HUES64 (cell line): ENCODE measurements at regions not wholly inside any gene's neighbourhood (a gene's known extent, or its start where the extent isn't known, plus 50 kb on each side); places are given as distances from the start of the nearest gene placed in this dataset.
"Not testable (repeated sequence)": the region's sequence is repeated elsewhere in the genome, so short reads cannot be mapped to it uniquely, and the experiment has no call there.

Experiments used
- H3K27ac ChIP-seq: 2 replicates; pipeline ENCODE4 v1.7.0; 2013; ENCODE audit warnings: low read depth, low read length, inconsistent platforms
- H3K27me3 ChIP-seq: 2 replicates; pipeline ENCODE4 v1.6.1; 2013; ENCODE audit warnings: mild to moderate bottlenecking, low read length; ENCODE audit not compliant: insufficient read depth
- H3K36me3 ChIP-seq: 2 replicates; pipeline ENCODE4 v1.6.1; 2013; ENCODE audit warnings: mild to moderate bottlenecking, low read length; ENCODE audit not compliant: insufficient read depth
- H3K4me1 ChIP-seq: 2 replicates; pipeline ENCODE4 v1.6.1; 2013; ENCODE audit warnings: mild to moderate bottlenecking, low read length, moderate library complexity; ENCODE audit not compliant: insufficient read depth
- H3K4me3 ChIP-seq: 2 replicates; pipeline ENCODE4 v1.5.1; 2013; ENCODE audit warnings: mild to moderate bottlenecking, low read length, moderate library complexity
- H3K9ac ChIP-seq: 2 replicates; pipeline ENCODE4 v1.6.1; 2013; ENCODE audit warnings: mild to moderate bottlenecking, low read depth, low read length
- H3K9me3 ChIP-seq: 2 replicates; pipeline ENCODE4 v1.6.1; 2013; ENCODE audit warnings: low read depth, low read length; ENCODE audit not compliant: insufficient read depth
- WGBS: fragments of 150-250, 120-280 bp; methylation state at CpG from one replicate; pipeline ENCODE4 v1.1.7; 2013; ENCODE audit warnings: missing lambda C conversion rate; 5-methylcytosine and 5-hydroxymethylcytosine counted together

DNA sequence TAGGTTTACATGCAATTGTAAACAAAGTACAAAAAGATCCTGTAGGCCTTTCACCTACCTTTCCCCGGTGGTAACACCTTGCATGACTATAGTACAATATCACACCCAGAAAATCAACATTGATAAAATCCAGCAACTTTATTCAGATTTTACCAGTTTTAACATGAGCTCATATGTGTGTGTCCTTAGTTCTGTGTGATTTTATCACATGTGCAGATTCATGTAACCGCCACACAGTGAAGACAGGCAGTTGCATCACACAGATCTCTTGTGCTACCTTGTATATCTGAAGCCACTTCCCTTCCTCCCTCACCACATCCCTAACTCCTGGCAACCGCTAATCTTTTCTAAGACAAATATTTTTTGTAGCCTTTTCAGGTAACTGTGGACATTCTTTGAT is 183.5 kb upstream of the C2CD4B start:
- Histone ChIP-seq H3K27me3 (no peaks in the 10 kb centered on the region), H3K4me1 (no peaks in the 10 kb centered on the region), H3K36me3 (no peaks in the 10 kb centered on the region), H3K27ac (no peak overlapping the region), H3K9ac (no peak overlapping the region), H3K4me3 (no peak overlapping the region), H3K9me3 (0 out of 2 replicates have a peak, but pooled peaks cover 2% of the 10 kb centered on the region)
- 96% methylated on average over 3 of the region's 3 CpGs for WGBS

GRCh38 chr15:62352817-62353216 is 187.7 kb upstream of the C2CD4B start:
- no peaks in the 10 kb centered on the region for H3K4me1 ChIP-seq
- no peak overlapping the region for H3K4me3 ChIP-seq
- no peak overlapping the region for H3K9ac ChIP-seq
- H3K36me3 ChIP-seq: no peaks in the 10 kb centered on the region
- H3K9me3 ChIP-seq: no peaks in the 10 kb centered on the region
- no peak overlapping the region for H3K27ac ChIP-seq
- 73% methylated on average over 3 of the region's 3 CpGs for WGBS
- no peaks in the 10 kb centered on the region for H3K27me3 ChIP-seq

- Histone ChIP-seq H3K9me3 (no peaks in the 10 kb centered on the region), H3K4me3 (no peak overlapping the region), H3K4me1 (no peaks in the 10 kb centered on the region), H3K9ac (no peak overlapping the region), H3K27ac (no peak overlapping the region), H3K36me3 (no peaks in the 10 kb centered on the region), H3K27me3 (no peaks in the 10 kb centered on the region)
- WGBS: 100% methylated on average over 2 of the region's 5 CpGs
Measured at GRCh38 chr15:62357431-62357830, 192.3 kb upstream of the C2CD4B start.

- H3K36me3 ChIP-seq: no peaks in the 10 kb centered on the region
- 90% methylated on average over 3 of the region's 3 CpGs for WGBS
- H3K9me3 ChIP-seq: no peaks in the 10 kb centered on the region
- no peaks in the 10 kb centered on the region for H3K4me1 ChIP-seq
- H3K27me3 ChIP-seq: no peaks in the 10 kb centered on the region
- no peak overlapping the region for H3K27ac ChIP-seq
- no peak overlapping the region for H3K9ac ChIP-seq
- H3K4me3 ChIP-seq: no peak overlapping the region
Measured at GRCh38 chr15:62359416-62359815, 194.3 kb upstream of the C2CD4B start.

DNA sequence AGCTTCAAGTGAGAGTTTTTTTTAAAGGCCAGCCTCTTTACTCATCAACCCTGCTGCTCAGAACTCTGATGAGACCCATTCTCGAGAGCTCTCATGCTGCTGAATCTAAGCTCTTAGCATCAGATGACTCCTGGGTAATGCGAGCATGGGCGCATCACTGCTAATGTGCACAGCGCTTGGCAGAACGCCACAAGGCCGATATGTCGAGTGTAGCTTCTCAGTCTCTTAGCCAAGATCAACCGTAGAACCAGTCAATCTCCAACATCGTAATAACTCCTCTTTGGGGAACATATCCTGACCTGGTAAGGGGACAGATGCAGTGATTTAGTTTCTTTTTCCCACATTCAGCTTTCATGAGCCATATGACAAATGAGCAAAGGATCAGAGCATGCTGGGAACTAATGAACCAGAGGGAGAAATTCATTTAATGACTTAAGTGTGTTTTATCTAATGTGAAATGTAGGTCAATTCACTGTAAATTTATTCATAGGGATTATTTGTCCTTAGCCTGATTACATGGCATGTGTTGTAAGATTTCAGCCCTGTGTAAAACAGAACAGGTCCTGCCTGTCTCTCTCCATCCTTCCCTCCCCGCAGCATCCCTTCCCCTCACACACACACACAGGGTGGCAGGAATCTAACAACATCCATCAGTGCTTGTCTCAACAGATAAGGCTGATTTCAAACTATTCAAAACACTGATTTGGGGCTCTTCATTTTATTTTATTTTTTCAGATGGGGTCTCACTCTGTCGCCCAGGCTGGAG is 195.4 kb upstream of the C2CD4B start:
- Histone ChIP-seq H3K4me3 (no peak overlapping the region), H3K27ac (no peak overlapping the region), H3K36me3 (no peaks in the 10 kb centered on the region), H3K9ac (no peak overlapping the region), H3K9me3 (no peaks in the 10 kb centered on the region), H3K27me3 (no peaks in the 10 kb centered on the region), H3K4me1 (no peaks in the 10 kb centered on the region)
- 95% methylated on average over 11 of the region's 11 CpGs for WGBS

DNA sequence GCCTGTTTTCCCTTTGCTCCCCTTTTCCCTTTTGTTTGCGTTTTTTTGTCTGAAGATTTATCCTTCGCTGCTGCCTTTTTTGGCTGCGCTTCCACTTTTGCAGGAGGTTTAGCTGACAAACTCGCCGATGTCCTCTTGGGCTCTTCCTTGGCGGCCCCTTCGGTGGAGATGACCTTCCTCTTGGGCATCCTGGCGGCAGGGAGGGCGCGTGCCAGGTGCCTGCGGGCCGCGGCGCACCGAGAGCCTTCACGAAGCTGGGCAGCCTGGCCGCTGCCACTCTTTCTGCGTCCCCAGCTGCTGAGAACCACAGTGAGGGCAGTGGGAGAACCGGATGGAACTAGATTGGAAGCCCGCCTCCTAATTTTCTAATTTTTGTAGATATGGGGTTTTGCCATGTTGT is 197.1 kb upstream of the C2CD4B start:
- no peaks in the 10 kb centered on the region for H3K4me1 ChIP-seq
- no peaks in the 10 kb centered on the region for H3K27me3 ChIP-seq
- no peak overlapping the region for H3K4me3 ChIP-seq
- WGBS: 94% methylated on average over 20 of the region's 20 CpGs
- no peak overlapping the region for H3K9ac ChIP-seq
- no peaks in the 10 kb centered on the region for H3K36me3 ChIP-seq
- H3K9me3 ChIP-seq: no peaks in the 10 kb centered on the region
- no peak overlapping the region for H3K27ac ChIP-seq

DNA sequence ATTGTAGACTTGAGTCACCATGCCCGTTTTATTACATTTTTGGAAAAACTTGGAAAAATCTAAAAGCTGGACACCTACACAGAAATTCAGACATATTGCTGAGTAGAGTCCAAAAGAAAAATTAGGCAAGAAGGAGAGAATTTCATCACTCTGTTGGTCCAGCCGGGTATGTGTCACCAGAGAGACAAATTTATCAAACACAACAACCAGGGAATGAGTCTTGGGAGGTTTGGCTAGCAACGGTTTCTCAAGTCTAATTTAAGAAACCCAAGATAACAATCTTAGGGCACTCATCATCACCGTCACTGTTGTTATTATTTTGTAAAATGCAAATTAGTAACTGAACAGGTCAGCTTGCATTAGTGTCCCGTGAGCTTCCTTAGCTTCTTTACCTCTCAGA is 197.5 kb upstream of the C2CD4B start:
- Histone ChIP-seq H3K4me1 (no peaks in the 10 kb centered on the region), H3K27ac (no peak overlapping the region), H3K36me3 (no peaks in the 10 kb centered on the region), H3K4me3 (no peak overlapping the region), H3K9me3 (no peaks in the 10 kb centered on the region), H3K9ac (no peak overlapping the region), H3K27me3 (no peaks in the 10 kb centered on the region)
- 90% methylated on average over 2 of the region's 5 CpGs for WGBS

DNA sequence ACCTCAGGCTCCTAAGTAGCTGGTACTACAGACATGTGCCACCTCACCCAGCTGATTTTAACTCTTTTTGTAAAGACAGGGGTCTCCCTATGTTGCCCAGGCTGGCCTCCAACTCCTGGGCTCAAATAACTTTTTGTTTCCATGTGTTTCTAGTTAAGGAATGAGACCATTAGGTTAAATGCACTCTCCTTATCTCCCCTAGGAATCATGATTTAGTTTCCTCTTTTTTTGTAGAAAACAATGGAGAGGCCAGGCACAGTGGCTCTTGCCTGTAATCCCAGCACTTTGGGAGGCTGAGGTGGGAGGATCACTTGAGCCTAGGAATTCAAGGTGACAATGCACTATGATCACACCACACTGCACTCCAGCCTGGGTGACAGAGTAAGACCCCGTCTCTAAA is 198.8 kb upstream of the C2CD4B start:
- no CpG with 5 or more reads among the region's 1 CpG for WGBS
- Histone ChIP-seq H3K9me3 (no peaks in the 10 kb centered on the region), H3K27ac (no peak overlapping the region), H3K9ac (no peak overlapping the region), H3K36me3 (no peaks in the 10 kb centered on the region), H3K4me3 (no peak overlapping the region), H3K27me3 (no peaks in the 10 kb centered on the region), H3K4me1 (no peaks in the 10 kb centered on the region)

GRCh38 chr15:62365795-62366442 is 200.8 kb upstream of the C2CD4B start:
- Histone ChIP-seq H3K27ac (no peak overlapping the region), H3K4me3 (no peak overlapping the region), H3K9ac (no peak overlapping the region), H3K9me3 (no peaks in the 10 kb centered on the region), H3K36me3 (no peaks in the 10 kb centered on the region), H3K27me3 (no peaks in the 10 kb centered on the region), H3K4me1 (no peaks in the 10 kb centered on the region)
- WGBS: 91% methylated on average over 4 of the region's 4 CpGs

DNA sequence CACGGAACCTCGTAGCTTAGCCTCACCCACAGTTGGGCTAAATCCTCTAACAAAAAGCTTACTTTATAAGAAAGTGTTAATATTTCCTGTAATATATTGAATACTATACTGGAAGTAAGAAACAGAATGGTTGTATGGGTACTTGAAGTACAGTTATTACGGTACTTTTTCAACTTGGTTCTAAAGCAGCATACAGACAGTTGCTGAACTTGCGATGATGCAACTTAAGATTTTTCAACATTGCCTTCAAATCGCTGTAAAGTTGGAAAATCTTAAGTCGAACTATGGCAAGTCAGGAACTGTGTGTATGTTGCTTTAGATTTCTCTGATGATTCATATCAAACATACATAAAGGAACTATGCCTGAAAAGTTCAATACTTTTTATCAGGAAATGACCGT is 204.4 kb upstream of the C2CD4B start:
- Histone ChIP-seq H3K27ac (no peak overlapping the region), H3K4me3 (no peak overlapping the region), H3K9ac (no peak overlapping the region), H3K36me3 (no peaks in the 10 kb centered on the region), H3K27me3 (no peaks in the 10 kb centered on the region), H3K9me3 (no peaks in the 10 kb centered on the region), H3K4me1 (no peaks in the 10 kb centered on the region)
- 89% methylated on average over 7 of the region's 7 CpGs for WGBS

- not testable (repeated sequence) for H3K27me3 ChIP-seq, H3K4me1 ChIP-seq, H3K27ac ChIP-seq, H3K9ac ChIP-seq, H3K36me3 ChIP-seq, H3K4me3 ChIP-seq, H3K9me3 ChIP-seq
- 100% methylated on average over 4 of the region's 4 CpGs for WGBS
Measured at GRCh38 chr15:62371683-62372082, 206.6 kb upstream of the C2CD4B start.
